ENCODE measurements at regions not wholly inside any gene's neighbourhood (a gene's known extent, or its start where the extent isn't known, plus 50 kb on each side); places are given as distances from the start of the nearest gene placed in this dataset.

GRCh38 chr14:23861666-23862065, 91.9 kb upstream of the DHRS4 start:
- DNase-seq (ENCODE audit: low read depth): no peak
- no peak overlapping the region for H3K4me3 ChIP-seq (ENCODE audit: low read depth, low read length)
- TF ChIP-seq POLR2A (IDR thresholded peaks at IDR 0.05; ENCODE audit: extremely low read depth, insufficient read length) (no peak), CTCF (IDR thresholded peaks at IDR 0.05; ENCODE audit: low read depth, low read length) (no peak), MAX (IDR thresholded peaks at IDR 0.05; ENCODE audit: low read depth, low read length) (no peak)

- TF ChIP-seq CTCF (IDR thresholded peaks at IDR 0.05; ENCODE audit: low read depth, low read length): no peak
- H3K4me3 ChIP-seq (ENCODE audit: low read depth, low read length): no peak overlapping the region
- DNase-seq (ENCODE audit: low read depth): no peak
Observed at GRCh38 chr14:23862513-23862912, 91.1 kb upstream of the DHRS4 start.

GRCh38 chr14:23863836-23864235, 89.7 kb upstream of the DHRS4 start:
- no peak for DNase-seq (ENCODE audit: low read depth)
- no peak overlapping the region for H3K4me3 ChIP-seq (ENCODE audit: low read depth, low read length)
- TF ChIP-seq MAX (IDR thresholded peaks at IDR 0.05; ENCODE audit: low read depth, low read length) (no peak), POLR2A (IDR thresholded peaks at IDR 0.05; ENCODE audit: extremely low read depth, insufficient read length) (no peak), MYC (IDR thresholded peaks at IDR 0.05; ENCODE audit: low read depth, low read length) (no peak), CTCF (IDR thresholded peaks at IDR 0.05; ENCODE audit: low read depth, low read length) (no peak)

- TF ChIP-seq CTCF (IDR thresholded peaks at IDR 0.05; ENCODE audit: low read depth, low read length) (no peak), MYC (IDR thresholded peaks at IDR 0.05; ENCODE audit: low read depth, low read length) (no peak), POLR2A (IDR thresholded peaks at IDR 0.05; ENCODE audit: extremely low read depth, insufficient read length) (no peak), MAX (IDR thresholded peaks at IDR 0.05; ENCODE audit: low read depth, low read length) (no peak)
- peak; percentile 6 for DNase-seq (ENCODE audit: low read depth)
- no peak overlapping the region for H3K4me3 ChIP-seq (ENCODE audit: low read depth, low read length)
Observed at GRCh38 chr14:23864259-23864658, 89.3 kb upstream of the DHRS4 start.

GRCh38 chr14:23864861-23865260, 88.7 kb upstream of the DHRS4 start:
- no peak for TF ChIP-seq MAX (IDR thresholded peaks at IDR 0.05; ENCODE audit: low read depth, low read length)
- TF ChIP-seq MYC (IDR thresholded peaks at IDR 0.05; ENCODE audit: low read depth, low read length): no peak
- TF ChIP-seq POLR2A (IDR thresholded peaks at IDR 0.05; ENCODE audit: extremely low read depth, insufficient read length): no peak
- TF ChIP-seq CTCF (IDR thresholded peaks at IDR 0.05; ENCODE audit: low read depth, low read length): no peak
- no peak for DNase-seq (ENCODE audit: low read depth)
- H3K4me3 ChIP-seq (ENCODE audit: low read depth, low read length): no peak overlapping the region

- TF ChIP-seq MYC (IDR thresholded peaks at IDR 0.05; ENCODE audit: low read depth, low read length): no peak
- TF ChIP-seq CTCF (IDR thresholded peaks at IDR 0.05; ENCODE audit: low read depth, low read length): no peak
- TF ChIP-seq MAX (IDR thresholded peaks at IDR 0.05; ENCODE audit: low read depth, low read length): no peak
- TF ChIP-seq POLR2A (IDR thresholded peaks at IDR 0.05; ENCODE audit: extremely low read depth, insufficient read length): no peak
- DNase-seq (ENCODE audit: low read depth): no peak
- no peak overlapping the region for H3K4me3 ChIP-seq (ENCODE audit: low read depth, low read length)
Observed at GRCh38 chr14:23865502-23865901, 88.1 kb upstream of the DHRS4 start.

Data from NB4 (cell line).